ENCODE measurements at regions not wholly inside any gene's neighbourhood (a gene's known extent, or its start where the extent isn't known, plus 50 kb on each side); places are given as distances from the start of the nearest gene placed in this dataset.

DNA sequence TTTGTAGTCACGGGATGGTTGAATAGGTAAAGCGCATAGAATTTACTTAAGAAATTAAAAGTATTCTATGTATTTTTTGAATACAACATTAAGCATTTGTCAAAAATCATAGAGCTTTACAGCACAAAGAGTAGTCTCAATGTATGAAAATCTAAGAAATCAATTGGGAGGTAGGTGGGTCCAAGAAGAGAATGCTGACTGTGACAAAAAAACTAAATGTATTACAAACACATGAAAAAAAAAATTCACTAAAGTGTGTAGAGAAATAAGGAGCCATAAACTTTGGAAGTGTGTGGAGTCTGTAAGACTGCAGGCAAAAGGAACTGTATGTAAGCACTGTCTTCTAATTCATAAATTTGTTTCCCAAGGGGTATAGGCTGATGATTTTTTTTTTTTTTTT is 558.3 kb downstream of the JRKL start:
- H3K4me1 ChIP-seq: no peaks in the 10 kb centered on the region
- intact Hi-C loops (cut with DNase I; ENCODE audit: low total_unique reads): no loop called here
- H3K4me3 ChIP-seq: no peak overlapping the region
- TF ChIP-seq, protein P1, sequence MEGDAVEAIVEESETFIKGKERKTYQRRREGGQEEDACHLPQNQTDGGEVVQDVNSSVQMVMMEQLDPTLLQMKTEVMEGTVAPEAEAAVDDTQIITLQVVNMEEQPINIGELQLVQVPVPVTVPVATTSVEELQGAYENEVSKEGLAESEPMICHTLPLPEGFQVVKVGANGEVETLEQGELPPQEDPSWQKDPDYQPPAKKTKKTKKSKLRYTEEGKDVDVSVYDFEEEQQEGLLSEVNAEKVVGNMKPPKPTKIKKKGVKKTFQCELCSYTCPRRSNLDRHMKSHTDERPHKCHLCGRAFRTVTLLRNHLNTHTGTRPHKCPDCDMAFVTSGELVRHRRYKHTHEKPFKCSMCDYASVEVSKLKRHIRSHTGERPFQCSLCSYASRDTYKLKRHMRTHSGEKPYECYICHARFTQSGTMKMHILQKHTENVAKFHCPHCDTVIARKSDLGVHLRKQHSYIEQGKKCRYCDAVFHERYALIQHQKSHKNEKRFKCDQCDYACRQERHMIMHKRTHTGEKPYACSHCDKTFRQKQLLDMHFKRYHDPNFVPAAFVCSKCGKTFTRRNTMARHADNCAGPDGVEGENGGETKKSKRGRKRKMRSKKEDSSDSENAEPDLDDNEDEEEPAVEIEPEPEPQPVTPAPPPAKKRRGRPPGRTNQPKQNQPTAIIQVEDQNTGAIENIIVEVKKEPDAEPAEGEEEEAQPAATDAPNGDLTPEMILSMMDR (IDR thresholded peaks at IDR 0.05 in 8 of 11, conservative IDR thresholded peaks at IDR 0.05 in 3 of 11): no peak
- no peak for TF ChIP-seq POLR2AphosphoS5 (IDR thresholded peaks at IDR 0.05)
- TF ChIP-seq POLR2A (IDR thresholded peaks at IDR 0.05): no peak
- H3K27me3 ChIP-seq (replicated peaks in 1 of 7): no peaks in the 10 kb centered on the region
- 93 to 99% (median 96%) methylated on average over 2 of the region's 2 CpGs for WGBS, 5 donors
- H3K27ac ChIP-seq: no peak overlapping the region
- peaks cover 0 to 15% (median 0%) of the 10 kb centered on the region in 8 donors for H3K9me3 ChIP-seq
- no peak for DNase-seq
- H3K36me3 ChIP-seq: no peaks in the 10 kb centered on the region

DNA sequence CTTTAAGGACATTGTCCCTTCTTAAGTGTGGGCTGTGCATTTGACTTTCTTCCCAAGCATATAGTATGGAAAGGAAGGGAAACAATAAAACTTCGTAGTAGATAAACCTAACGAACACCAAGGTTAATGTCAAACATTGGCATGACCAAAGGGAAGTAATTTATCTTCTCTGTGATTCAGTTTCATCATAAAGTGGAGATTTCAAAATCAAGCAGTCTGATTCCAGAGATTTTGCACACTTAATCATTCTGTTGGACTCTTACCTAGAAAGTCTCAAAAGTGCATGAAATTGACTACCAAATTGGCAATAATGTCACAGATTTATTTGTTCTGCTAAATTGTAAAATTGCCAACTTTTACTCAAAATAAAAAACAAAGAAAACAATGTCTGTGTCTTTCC is 559.7 kb downstream of the JRKL start:
- WGBS, 5 donors: 7 to 32% (median 27%) methylated on average over 2 of the region's 2 CpGs
- H3K4me1 ChIP-seq: no peaks in the 10 kb centered on the region
- H3K27ac ChIP-seq: no peak overlapping the region
- no peak for DNase-seq
- H3K4me3 ChIP-seq: no peak overlapping the region
- intact Hi-C loops (cut with DNase I; ENCODE audit: low total_unique reads): no loop called here
- peaks cover 0 to 19% (median 0%) of the 10 kb centered on the region in 8 donors for H3K9me3 ChIP-seq
- no peaks in the 10 kb centered on the region for H3K27me3 ChIP-seq (replicated peaks in 1 of 7)
- TF ChIP-seq, protein P1 (IDR thresholded peaks at IDR 0.05 in 8 of 11, conservative IDR thresholded peaks at IDR 0.05 in 3 of 11): no peak
- TF ChIP-seq POLR2A (IDR thresholded peaks at IDR 0.05) (no peak), POLR2AphosphoS5 (IDR thresholded peaks at IDR 0.05) (no peak)
- H3K36me3 ChIP-seq: no peaks in the 10 kb centered on the region

DNA sequence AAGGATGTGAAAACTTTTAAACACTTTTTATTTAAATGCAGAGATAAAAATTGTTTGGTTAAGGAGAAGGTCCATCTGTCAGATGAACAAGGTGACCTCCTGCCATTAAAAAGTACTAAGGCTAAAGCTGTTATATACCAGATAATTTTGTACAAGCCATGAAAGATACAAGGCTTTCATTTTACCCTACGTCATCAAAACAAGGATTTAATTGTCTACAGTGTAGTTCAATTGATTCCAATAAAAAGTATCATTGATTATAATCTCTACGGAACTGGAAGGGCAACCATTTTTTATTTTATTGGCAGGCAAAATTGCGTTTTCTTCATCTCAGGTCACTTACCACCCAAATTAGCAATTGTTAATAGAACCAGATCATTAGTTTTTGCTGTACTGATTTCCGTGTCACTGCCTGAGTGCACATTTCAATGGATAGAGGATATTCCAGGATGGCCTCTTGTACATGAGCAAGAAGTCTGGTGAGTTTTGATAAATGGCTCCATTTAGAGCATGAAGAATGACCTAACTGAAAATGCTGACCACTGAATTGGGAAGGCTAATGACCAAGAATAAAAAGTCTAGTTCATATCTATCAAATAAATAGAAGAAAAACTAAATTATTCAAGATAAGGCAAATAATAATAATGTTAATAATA is 564.9 kb downstream of the JRKL start:
- no peak overlapping the region for H3K27ac ChIP-seq
- peaks cover 0 to 19% (median 1%) of the 10 kb centered on the region in 8 donors for H3K9me3 ChIP-seq
- H3K27me3 ChIP-seq (replicated peaks in 1 of 7): no peaks in the 10 kb centered on the region
- no peaks in the 10 kb centered on the region for H3K36me3 ChIP-seq
- intact Hi-C loops (cut with DNase I; ENCODE audit: low total_unique reads): no loop called here
- no peak overlapping the region for H3K4me3 ChIP-seq
- WGBS, 5 donors: 76 to 82% (median 77%) methylated on average over 4 of the region's 4 CpGs
- no peaks in the 10 kb centered on the region for H3K4me1 ChIP-seq
- TF ChIP-seq POLR2A (IDR thresholded peaks at IDR 0.05) (no peak), POLR2AphosphoS5 (IDR thresholded peaks at IDR 0.05) (no peak)
- TF ChIP-seq, protein P1 (IDR thresholded peaks at IDR 0.05 in 8 of 11, conservative IDR thresholded peaks at IDR 0.05 in 3 of 11): no peak
- DNase-seq: no peak

DNA sequence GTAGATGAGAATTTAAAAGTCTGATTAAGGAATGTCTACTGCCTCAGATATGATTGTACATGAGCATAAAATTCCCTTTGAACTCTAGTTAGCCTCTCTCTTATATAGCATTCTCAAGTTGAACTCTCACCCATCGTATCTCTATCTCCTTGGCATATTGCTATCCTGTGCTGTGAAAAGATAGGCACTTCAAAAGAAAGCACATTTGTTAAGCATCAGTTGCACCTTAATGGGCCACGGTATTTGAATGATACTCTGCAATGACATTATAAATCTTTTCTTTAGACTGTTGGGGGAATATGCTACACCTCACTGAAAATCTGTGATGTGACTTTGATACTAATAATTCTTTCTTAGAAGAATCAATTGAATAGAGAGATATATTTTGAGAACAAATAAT is 570.7 kb downstream of the JRKL start:
- 65 to 86% (median 77%) methylated on average over 2 of the region's 2 CpGs for WGBS, 5 donors
- Histone ChIP-seq H3K27ac (no peak overlapping the region), H3K27me3 (replicated peaks in 1 of 7) (no peaks in the 10 kb centered on the region), H3K4me3 (no peak overlapping the region), H3K4me1 (no peaks in the 10 kb centered on the region), H3K36me3 (no peaks in the 10 kb centered on the region), H3K9me3 (peaks cover 0 to 8% (median 0%) of the 10 kb centered on the region in 8 donors)
- intact Hi-C loops (cut with DNase I; ENCODE audit: low total_unique reads): no loop called here
- DNase-seq: no peak
- TF ChIP-seq POLR2A (IDR thresholded peaks at IDR 0.05) (no peak), POLR2AphosphoS5 (IDR thresholded peaks at IDR 0.05) (no peak)
- TF ChIP-seq, protein P1 (IDR thresholded peaks at IDR 0.05 in 8 of 11, conservative IDR thresholded peaks at IDR 0.05 in 3 of 11): no peak
